A673 (cell line): ENCODE measurements at regions not wholly inside any gene's neighbourhood (a gene's known extent, or its start where the extent isn't known, plus 50 kb on each side); places are given as distances from the start of the nearest gene placed in this dataset.

Experiments
- BruUV-seq: library from RNA; stranded (reverse); fragments of 400-500 nt; replicated peaks from 2 replicates; lab custom pipeline; 2021; lab: Mats Ljungman, UMichigan
- CTCF ChIA-PET: fragments of 300-600 bp; sonication (Branson Sonifier 250); formaldehyde crosslinking; loops from one replicate; lab custom pipeline; 2022; ENCODE audit warnings: antibody characterized with exemption; lab: Charles Lee
- POLR2A ChIA-PET: fragments of 300-600 bp; sonication (Branson Sonifier 250); formaldehyde crosslinking; loops from one replicate; lab custom pipeline; 2022; ENCODE audit warnings: antibody characterized with exemption; ENCODE audit not compliant: low non-redundant PET; lab: Charles Lee
- DNase-seq: peaks from one replicate; pipeline ENCODE4 v3.0.0-alpha.2; 2015; ENCODE audit warnings: low spot score
- H3K27ac ChIP-seq: fragments of 200-600 bp; sonication (generic); 2 replicates; pipeline ENCODE4 v1.5.1; 2016; ENCODE audit warnings: mixed run types, low read depth, mild to moderate bottlenecking, mixed read lengths, antibody characterized with exemption, low read length; ENCODE audit not compliant: poor library complexity, severe bottlenecking
- H3K27me3 ChIP-seq: fragments of 200-600 bp; sonication (generic); replicated peaks from 2 replicates; pipeline ENCODE4 v1.6.1; 2017; ENCODE audit warnings: mixed run types, low read depth, mild to moderate bottlenecking, mixed read lengths, antibody characterized with exemption, low read length; ENCODE audit not compliant: insufficient read depth, poor library complexity
- H3K36me3 ChIP-seq: fragments of 200-600 bp; sonication (generic); 2 replicates; pipeline ENCODE4 v1.6.1; 2016; ENCODE audit warnings: mixed run types, mild to moderate bottlenecking, mixed read lengths, antibody characterized with exemption, low read length; ENCODE audit not compliant: insufficient read depth, poor library complexity, severe bottlenecking
- H3K4me1 ChIP-seq: fragments of 200-600 bp; sonication (generic); 2 replicates; pipeline ENCODE4 v1.6.1; 2017; ENCODE audit warnings: mixed run types, mild to moderate bottlenecking, mixed read lengths, antibody characterized with exemption, low read length; ENCODE audit not compliant: insufficient read depth, poor library complexity, severe bottlenecking
- H3K4me3 ChIP-seq: fragments of 200-600 bp; sonication (generic); 2 replicates; pipeline ENCODE4 v1.5.1; 2016; ENCODE audit warnings: low read depth, mixed run types, mild to moderate bottlenecking, mixed read lengths, low read length; ENCODE audit not compliant: poor library complexity, severe bottlenecking
- H3K9me3 ChIP-seq: fragments of 200-600 bp; sonication (generic); 2 replicates; pipeline ENCODE4 v1.6.1; 2016; ENCODE audit warnings: mixed run types, low read depth, mild to moderate bottlenecking, mixed read lengths, antibody characterized with exemption, low read length; ENCODE audit not compliant: poor library complexity, severe bottlenecking
- EZH2 ChIP-seq: fragments of 200-600 bp; sonication (generic); IDR thresholded peaks from 2 replicates; pipeline ENCODE4 v1.6.1; 2017; ENCODE audit warnings: borderline replicate concordance, low read depth, mild to moderate bottlenecking, mixed read lengths, antibody characterized with exemption, low read length; ENCODE audit not compliant: poor library complexity, severe bottlenecking
- intact Hi-C: fragments of 100-400 bp; cut with micrococcal nuclease; formaldehyde crosslinking; loops from one replicate; pipeline ENCODE4 v1.10.0; 2022; ENCODE audit not compliant: unreplicated experiment
- TF ChIP-seq, protein P1 (sequence below): fragments of 300-800, 200-600 bp; sonication (generic); conservative IDR thresholded peaks from 2 replicates; pipeline ENCODE4 v1.5.1; 2017; ENCODE audit warnings: low read depth, mild to moderate bottlenecking, antibody characterized with exemption, low read length, moderate library complexity, mixed read lengths

DNA sequence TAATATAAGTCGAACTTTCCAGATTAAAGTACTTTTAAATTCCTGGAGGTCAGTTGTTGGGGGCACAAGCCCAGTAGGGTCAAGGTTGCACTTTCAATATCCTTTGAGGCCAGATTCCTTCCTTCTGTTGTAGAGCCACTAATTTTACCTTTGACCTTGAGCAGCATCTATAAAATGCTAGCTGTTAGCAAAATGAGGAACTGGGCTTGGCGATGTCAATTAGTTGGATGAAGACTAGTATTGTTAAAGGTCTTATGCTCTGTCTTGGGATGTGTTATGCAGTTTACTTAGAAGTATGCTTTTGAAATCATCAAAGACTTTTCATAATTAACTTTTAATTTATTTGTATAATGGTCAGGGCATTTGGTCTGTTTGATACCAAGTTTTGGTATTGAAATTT lies 425.9 kb upstream of the PROX1 start:
- no TSS peak for BruUV-seq
- POLR2A ChIA-PET = no interaction called here
- intact Hi-C loops = no loop called here
- CTCF ChIA-PET = no interaction called here
- no peak overlapping the region for H3K27ac ChIP-seq
- no peaks in the 10 kb centered on the region for H3K36me3 ChIP-seq
- no peaks in the 10 kb centered on the region for H3K4me1 ChIP-seq
- DNase-seq = no peak
- TF ChIP-seq, protein P1, sequence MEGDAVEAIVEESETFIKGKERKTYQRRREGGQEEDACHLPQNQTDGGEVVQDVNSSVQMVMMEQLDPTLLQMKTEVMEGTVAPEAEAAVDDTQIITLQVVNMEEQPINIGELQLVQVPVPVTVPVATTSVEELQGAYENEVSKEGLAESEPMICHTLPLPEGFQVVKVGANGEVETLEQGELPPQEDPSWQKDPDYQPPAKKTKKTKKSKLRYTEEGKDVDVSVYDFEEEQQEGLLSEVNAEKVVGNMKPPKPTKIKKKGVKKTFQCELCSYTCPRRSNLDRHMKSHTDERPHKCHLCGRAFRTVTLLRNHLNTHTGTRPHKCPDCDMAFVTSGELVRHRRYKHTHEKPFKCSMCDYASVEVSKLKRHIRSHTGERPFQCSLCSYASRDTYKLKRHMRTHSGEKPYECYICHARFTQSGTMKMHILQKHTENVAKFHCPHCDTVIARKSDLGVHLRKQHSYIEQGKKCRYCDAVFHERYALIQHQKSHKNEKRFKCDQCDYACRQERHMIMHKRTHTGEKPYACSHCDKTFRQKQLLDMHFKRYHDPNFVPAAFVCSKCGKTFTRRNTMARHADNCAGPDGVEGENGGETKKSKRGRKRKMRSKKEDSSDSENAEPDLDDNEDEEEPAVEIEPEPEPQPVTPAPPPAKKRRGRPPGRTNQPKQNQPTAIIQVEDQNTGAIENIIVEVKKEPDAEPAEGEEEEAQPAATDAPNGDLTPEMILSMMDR = no peak
- no peaks in the 10 kb centered on the region for H3K27me3 ChIP-seq
- H3K4me3 ChIP-seq = no peak overlapping the region
- H3K9me3 ChIP-seq = no peaks in the 10 kb centered on the region

DNA sequence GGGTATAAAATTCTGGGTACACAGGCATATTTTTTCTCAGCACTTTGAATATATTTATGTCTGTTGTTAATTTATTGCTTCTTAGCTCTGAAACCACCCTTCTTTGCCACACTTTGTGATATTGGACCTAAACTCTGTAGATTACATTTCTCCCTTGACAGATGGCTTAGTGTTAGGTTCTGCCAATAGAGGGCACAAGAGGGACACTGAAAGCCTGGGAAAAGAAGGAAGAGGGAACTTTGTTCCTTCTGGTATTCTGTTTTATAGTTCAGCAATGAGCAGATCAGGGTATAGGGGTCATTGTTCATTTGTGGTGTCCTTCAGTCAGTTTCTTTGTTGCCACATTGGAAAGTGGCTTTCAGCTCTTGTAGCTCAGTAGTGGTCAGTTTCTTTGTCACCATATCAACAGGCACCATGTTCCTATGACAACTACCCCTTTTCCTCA lies 423.5 kb upstream of the PROX1 start:
- no peaks in the 10 kb centered on the region for H3K4me1 ChIP-seq
- no peaks in the 10 kb centered on the region for H3K9me3 ChIP-seq
- intact Hi-C loops = no loop called here
- ChIA-PET POLR2A (no interaction called here), CTCF (interaction anchor here (0.6 to 0.7 kb wide), 2 partner anchors 347 to 471 kb away, joined by 3 read pairs; no protein-coding TSS in a partner anchor)
- H3K36me3 ChIP-seq = no peaks in the 10 kb centered on the region
- H3K4me3 ChIP-seq = no peak overlapping the region
- no TSS peak for BruUV-seq
- no peak overlapping the region for H3K27ac ChIP-seq
- TF ChIP-seq, protein P1 = peak; percentile 58
- TF ChIP-seq EZH2 = no peak
- no peaks in the 10 kb centered on the region for H3K27me3 ChIP-seq
- peak; percentile 22 for DNase-seq

DNA sequence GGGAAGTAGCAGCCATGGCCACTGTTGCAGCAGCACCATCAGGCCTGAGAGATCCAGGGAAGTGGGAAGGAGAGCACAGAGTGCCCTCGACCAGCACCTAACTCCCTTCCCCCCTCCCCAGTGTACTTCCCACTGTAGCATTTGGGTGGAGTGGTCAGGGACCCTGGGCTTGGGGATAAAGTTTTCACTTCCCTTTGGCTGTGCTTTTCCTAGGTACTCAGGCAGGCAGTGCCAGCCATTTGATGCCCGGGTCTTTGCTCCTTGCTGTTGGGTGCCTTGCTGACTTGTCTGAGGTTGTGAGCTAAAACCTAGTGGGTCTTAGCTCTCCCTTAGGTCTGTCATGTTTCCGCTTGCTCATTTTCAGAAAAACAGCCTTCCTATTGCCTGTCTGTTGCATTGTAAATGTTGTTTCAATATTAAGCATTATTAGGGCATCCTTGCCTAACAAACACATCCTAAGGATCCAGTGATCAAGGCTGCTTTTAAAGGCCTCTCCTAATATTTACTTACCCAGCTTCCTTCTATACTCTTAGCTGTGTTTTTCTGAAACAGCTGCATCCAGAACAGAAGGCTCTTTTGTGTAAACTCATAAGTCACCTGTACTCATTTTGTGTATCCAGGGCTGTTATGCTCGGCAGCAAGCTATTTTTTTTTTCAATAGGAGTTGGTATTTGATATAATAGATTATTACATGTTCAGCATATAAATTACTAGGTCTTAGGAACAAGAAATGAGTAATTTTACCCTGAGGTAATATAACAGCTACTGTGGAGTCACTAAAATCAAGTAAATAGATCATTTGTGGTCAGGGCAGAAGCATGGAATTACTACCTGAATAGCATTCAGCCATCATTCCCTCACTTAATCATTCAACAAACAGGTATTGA lies 418.6 kb upstream of the PROX1 start:
- Histone ChIP-seq H3K27ac (no peak overlapping the region), H3K9me3 (no peaks in the 10 kb centered on the region), H3K4me3 (no peak overlapping the region), H3K4me1 (no peaks in the 10 kb centered on the region), H3K36me3 (no peaks in the 10 kb centered on the region), H3K27me3 (peaks cover 10% of the 10 kb centered on the region)
- intact Hi-C loops = no loop called here
- CTCF ChIA-PET = no interaction called here
- no TSS peak for BruUV-seq
- no peak for TF ChIP-seq EZH2
- TF ChIP-seq, protein P1 = no peak
- no peak for DNase-seq
- POLR2A ChIA-PET = no interaction called here
